ENCODE measurements at regions not wholly inside any gene's neighbourhood (a gene's known extent, or its start where the extent isn't known, plus 50 kb on each side); places are given as distances from the start of the nearest gene placed in this dataset.

DNA sequence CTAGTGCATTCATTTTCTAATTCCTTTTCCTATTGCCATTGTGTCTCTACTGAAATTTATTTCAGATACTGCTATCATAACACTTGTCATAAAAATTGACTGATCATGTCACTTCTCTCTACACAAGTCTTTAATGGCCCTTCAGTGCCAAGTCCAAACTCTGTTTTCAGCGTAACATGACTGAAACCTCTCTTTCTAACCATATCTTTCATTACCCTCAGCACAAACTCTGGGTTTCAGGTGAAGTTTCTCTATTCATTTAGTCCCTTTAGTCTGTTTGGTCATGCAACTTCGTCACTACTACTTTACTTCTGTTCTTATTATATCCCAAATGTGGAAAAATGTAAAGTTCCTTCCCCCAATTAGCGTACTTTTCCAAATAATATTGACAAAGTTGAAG, 234.9 kb downstream of the OGFRL1 start (continued):
- no peak for TF ChIP-seq ZBTB21 (tag by site-specific recombination; IDR thresholded peaks at IDR 0.05)
- TF ChIP-seq ZNF37A (tag by site-specific recombination; IDR thresholded peaks at IDR 0.05): no peak
- no peak for TF ChIP-seq TCF7L2 (IDR thresholded peaks at IDR 0.05; ENCODE audit: borderline replicate concordance, low read depth, low read length)

DNA sequence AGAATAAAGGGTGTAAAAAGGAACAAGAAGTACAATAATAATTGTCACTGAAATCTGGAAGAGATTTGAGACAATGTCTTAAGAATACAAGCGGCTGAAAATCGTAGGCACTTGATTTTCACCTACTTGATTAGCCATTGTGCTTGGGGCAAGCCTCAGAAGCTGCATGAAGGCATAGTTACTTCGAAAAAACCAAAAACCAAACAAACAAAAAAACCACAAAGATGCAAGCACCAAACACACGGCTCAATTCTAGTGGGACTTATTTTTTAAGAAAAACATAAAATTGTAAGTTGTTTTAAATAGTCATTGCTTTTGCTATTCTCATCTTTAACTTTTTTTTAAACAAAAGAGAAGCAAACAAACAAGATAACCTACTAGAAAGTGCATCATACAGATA, 235.6 kb downstream of the OGFRL1 start:
- no peaks in the 10 kb centered on the region for H3K9me3 ChIP-seq (ENCODE audit: control insufficient read depth, insufficient read depth, low read depth, low read length)
- CTCF ChIA-PET: interaction anchor here (0.6 to 2.4 kb wide), 7 partner anchors 9 to 568 kb away, joined by 3 to 9 read pairs (median 3); no protein-coding TSS in a partner anchor
- H3K4me3 ChIP-seq (ENCODE audit: low read depth, low read length): no peak overlapping the region
- no peaks in the 10 kb centered on the region for H3K4me1 ChIP-seq (ENCODE audit: control insufficient read depth, insufficient read depth, low read length)
- H3K36me3 ChIP-seq (ENCODE audit: control insufficient read depth in 2 of 2, insufficient read depth in 1 of 2, low read length in 2 of 2): no peaks in the 10 kb centered on the region
- POLR2A ChIA-PET: no interaction called here
- TF ChIP-seq ZNF239 (tag by site-specific recombination; IDR thresholded peaks at IDR 0.05) (no peak), ZNF23 (tag by site-specific recombination; IDR thresholded peaks at IDR 0.05; ENCODE audit: borderline replicate concordance) (no peak), GFI1B (tag by site-specific recombination; IDR thresholded peaks at IDR 0.05) (no peak), ZNF202 (tag by site-specific recombination; IDR thresholded peaks at IDR 0.05; ENCODE audit: borderline replicate concordance) (no peak), ZXDB (tag by site-specific recombination; IDR thresholded peaks at IDR 0.05) (no peak)
- no peak overlapping the region for H3K27ac ChIP-seq (ENCODE audit: extremely low read depth, low read depth, low read length)

DNA sequence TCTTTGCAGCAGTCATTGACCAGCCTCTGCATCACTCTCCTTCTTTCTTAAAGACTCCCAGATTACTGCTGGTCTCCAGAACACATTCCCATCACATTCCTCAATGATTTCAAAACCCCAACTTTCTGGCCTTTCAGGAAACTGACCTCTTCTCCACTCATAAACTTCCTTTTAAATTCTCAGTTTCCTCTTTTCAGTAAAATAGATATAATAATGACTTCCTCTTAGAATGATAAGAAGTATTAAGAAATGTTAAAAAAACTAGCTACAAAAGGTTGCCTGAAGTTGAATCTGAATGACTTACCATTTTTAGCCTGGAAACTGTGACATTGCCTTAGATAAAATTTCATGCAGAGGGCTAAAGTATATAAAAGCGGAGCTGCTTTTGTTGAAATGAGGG, 239.3 kb downstream of the OGFRL1 start:
- Histone ChIP-seq H3K27ac (ENCODE audit: extremely low read depth, low read depth, low read length) (no peak overlapping the region), H3K36me3 (ENCODE audit: control insufficient read depth in 2 of 2, insufficient read depth in 1 of 2, low read length in 2 of 2) (no peaks in the 10 kb centered on the region), H3K4me3 (ENCODE audit: low read depth, low read length) (no peak overlapping the region), H3K4me1 (ENCODE audit: control insufficient read depth, insufficient read depth, low read length) (no peaks in the 10 kb centered on the region), H3K9me3 (ENCODE audit: control insufficient read depth, insufficient read depth, low read depth, low read length) (no peaks in the 10 kb centered on the region)
- POLR2A ChIA-PET: no interaction called here
- CTCF ChIA-PET: interaction anchor here (1.5 kb wide), 1 partner anchor 9 kb away, joined by 5 read pairs; no protein-coding TSS in a partner anchor
- TF ChIP-seq TRIM28 (IDR thresholded peaks at IDR 0.05; ENCODE audit: borderline replicate concordance, low read length): no peak
- no peak for TF ChIP-seq BCL11B (tag by site-specific recombination; IDR thresholded peaks at IDR 0.05; ENCODE audit: low read depth)
- TF ChIP-seq, protein P1, sequence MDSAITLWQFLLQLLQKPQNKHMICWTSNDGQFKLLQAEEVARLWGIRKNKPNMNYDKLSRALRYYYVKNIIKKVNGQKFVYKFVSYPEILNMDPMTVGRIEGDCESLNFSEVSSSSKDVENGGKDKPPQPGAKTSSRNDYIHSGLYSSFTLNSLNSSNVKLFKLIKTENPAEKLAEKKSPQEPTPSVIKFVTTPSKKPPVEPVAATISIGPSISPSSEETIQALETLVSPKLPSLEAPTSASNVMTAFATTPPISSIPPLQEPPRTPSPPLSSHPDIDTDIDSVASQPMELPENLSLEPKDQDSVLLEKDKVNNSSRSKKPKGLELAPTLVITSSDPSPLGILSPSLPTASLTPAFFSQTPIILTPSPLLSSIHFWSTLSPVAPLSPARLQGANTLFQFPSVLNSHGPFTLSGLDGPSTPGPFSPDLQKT (IDR thresholded peaks at IDR 0.05; ENCODE audit: borderline replicate concordance, low read depth, low read length): no peak
- no peak for TF ChIP-seq ZNF211 (tag by site-specific recombination; IDR thresholded peaks at IDR 0.05; ENCODE audit: low read depth)
- no peak for TF ChIP-seq ZNF658 (tag by site-specific recombination; IDR thresholded peaks at IDR 0.05)
- no peak for TF ChIP-seq ZFHX2 (tag by site-specific recombination; conservative IDR thresholded peaks at IDR 0.05)
- no peak for TF ChIP-seq ZNF2 (tag by site-specific recombination; IDR thresholded peaks at IDR 0.05)
- TF ChIP-seq, protein P2, sequence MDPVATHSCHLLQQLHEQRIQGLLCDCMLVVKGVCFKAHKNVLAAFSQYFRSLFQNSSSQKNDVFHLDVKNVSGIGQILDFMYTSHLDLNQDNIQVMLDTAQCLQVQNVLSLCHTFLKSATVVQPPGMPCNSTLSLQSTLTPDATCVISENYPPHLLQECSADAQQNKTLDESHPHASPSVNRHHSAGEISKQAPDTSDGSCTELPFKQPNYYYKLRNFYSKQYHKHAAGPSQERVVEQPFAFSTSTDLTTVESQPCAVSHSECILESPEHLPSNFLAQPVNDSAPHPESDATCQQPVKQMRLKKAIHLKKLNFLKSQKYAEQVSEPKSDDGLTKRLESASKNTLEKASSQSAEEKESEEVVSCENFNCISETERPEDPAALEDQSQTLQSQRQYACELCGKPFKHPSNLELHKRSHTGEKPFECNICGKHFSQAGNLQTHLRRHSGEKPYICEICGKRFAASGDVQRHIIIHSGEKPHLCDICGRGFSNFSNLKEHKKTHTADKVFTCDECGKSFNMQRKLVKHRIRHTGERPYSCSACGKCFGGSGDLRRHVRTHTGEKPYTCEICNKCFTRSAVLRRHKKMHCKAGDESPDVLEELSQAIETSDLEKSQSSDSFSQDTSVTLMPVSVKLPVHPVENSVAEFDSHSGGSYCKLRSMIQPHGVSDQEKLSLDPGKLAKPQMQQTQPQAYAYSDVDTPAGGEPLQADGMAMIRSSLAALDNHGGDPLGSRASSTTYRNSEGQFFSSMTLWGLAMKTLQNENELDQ (tag by site-specific recombination; IDR thresholded peaks at IDR 0.05; ENCODE audit: low read depth): no peak
- TF ChIP-seq SCRT2 (tag by site-specific recombination; IDR thresholded peaks at IDR 0.05): no peak
- TF ChIP-seq, protein P3, sequence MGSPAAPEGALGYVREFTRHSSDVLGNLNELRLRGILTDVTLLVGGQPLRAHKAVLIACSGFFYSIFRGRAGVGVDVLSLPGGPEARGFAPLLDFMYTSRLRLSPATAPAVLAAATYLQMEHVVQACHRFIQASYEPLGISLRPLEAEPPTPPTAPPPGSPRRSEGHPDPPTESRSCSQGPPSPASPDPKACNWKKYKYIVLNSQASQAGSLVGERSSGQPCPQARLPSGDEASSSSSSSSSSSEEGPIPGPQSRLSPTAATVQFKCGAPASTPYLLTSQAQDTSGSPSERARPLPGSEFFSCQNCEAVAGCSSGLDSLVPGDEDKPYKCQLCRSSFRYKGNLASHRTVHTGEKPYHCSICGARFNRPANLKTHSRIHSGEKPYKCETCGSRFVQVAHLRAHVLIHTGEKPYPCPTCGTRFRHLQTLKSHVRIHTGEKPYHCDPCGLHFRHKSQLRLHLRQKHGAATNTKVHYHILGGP (tag by site-specific recombination; IDR thresholded peaks at IDR 0.05): no peak
- no peak for TF ChIP-seq ZNF621 (tag by site-specific recombination; IDR thresholded peaks at IDR 0.05)
